ENCODE measurements at regions not wholly inside any gene's neighbourhood (a gene's known extent, or its start where the extent isn't known, plus 50 kb on each side); places are given as distances from the start of the nearest gene placed in this dataset.

DNA sequence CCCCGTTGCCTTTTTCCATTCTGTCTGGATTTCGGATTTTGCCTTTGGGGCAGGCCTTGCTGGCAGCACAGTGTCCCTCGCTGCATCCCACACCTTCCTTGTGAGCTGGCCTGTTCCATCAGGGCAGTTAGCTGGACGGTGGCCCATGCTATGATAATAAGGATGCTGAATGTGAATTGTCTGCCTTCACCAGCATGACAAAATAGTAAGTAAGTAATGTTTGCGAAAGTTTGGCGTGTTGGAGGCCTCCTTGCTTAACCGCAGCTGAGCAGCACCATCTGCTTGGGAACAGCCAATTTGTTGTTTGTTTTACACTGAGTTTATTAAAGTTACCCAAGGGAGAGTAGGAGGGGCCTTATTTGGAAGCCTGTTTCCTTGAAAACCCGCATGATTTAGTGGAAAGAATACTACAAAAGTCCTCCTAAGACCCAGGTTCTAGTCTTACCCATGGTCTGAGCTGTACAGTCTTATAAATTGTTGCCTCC is 469.7 kb upstream of the FANCL start:
- H3K27me3 ChIP-seq (ENCODE audit: insufficient read depth, poor library complexity, severe bottlenecking), result no peaks in the 10 kb centered on the region
- TF ChIP-seq POLR2AphosphoS5 (IDR thresholded peaks at IDR 0.05; ENCODE audit: low read depth) (no peak), SPI1 (IDR thresholded peaks at IDR 0.05; ENCODE audit: borderline replicate concordance, low read depth) (no peak), GABPA (IDR thresholded peaks at IDR 0.05; ENCODE audit: low read depth) (no peak)
- TF ChIP-seq, protein P1, sequence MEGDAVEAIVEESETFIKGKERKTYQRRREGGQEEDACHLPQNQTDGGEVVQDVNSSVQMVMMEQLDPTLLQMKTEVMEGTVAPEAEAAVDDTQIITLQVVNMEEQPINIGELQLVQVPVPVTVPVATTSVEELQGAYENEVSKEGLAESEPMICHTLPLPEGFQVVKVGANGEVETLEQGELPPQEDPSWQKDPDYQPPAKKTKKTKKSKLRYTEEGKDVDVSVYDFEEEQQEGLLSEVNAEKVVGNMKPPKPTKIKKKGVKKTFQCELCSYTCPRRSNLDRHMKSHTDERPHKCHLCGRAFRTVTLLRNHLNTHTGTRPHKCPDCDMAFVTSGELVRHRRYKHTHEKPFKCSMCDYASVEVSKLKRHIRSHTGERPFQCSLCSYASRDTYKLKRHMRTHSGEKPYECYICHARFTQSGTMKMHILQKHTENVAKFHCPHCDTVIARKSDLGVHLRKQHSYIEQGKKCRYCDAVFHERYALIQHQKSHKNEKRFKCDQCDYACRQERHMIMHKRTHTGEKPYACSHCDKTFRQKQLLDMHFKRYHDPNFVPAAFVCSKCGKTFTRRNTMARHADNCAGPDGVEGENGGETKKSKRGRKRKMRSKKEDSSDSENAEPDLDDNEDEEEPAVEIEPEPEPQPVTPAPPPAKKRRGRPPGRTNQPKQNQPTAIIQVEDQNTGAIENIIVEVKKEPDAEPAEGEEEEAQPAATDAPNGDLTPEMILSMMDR (IDR thresholded peaks at IDR 0.05; ENCODE audit: insufficient read depth, low read length), result no peak
- TF ChIP-seq, protein P2, sequence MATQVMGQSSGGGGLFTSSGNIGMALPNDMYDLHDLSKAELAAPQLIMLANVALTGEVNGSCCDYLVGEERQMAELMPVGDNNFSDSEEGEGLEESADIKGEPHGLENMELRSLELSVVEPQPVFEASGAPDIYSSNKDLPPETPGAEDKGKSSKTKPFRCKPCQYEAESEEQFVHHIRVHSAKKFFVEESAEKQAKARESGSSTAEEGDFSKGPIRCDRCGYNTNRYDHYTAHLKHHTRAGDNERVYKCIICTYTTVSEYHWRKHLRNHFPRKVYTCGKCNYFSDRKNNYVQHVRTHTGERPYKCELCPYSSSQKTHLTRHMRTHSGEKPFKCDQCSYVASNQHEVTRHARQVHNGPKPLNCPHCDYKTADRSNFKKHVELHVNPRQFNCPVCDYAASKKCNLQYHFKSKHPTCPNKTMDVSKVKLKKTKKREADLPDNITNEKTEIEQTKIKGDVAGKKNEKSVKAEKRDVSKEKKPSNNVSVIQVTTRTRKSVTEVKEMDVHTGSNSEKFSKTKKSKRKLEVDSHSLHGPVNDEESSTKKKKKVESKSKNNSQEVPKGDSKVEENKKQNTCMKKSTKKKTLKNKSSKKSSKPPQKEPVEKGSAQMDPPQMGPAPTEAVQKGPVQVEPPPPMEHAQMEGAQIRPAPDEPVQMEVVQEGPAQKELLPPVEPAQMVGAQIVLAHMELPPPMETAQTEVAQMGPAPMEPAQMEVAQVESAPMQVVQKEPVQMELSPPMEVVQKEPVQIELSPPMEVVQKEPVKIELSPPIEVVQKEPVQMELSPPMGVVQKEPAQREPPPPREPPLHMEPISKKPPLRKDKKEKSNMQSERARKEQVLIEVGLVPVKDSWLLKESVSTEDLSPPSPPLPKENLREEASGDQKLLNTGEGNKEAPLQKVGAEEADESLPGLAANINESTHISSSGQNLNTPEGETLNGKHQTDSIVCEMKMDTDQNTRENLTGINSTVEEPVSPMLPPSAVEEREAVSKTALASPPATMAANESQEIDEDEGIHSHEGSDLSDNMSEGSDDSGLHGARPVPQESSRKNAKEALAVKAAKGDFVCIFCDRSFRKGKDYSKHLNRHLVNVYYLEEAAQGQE (IDR thresholded peaks at IDR 0.05; ENCODE audit: insufficient replicate concordance, low read depth), result no peak
- DNase-seq (ENCODE audit: low read depth in 1 of 2, low spot score in 1 of 2), result peak; percentile 30 to 55
- peak overlapping the region; percentile 52 for H3K27ac ChIP-seq (replicated peaks)
- H3K4me3 ChIP-seq (replicated peaks; ENCODE audit: insufficient read depth, low read length), result no peak overlapping the region

DNA sequence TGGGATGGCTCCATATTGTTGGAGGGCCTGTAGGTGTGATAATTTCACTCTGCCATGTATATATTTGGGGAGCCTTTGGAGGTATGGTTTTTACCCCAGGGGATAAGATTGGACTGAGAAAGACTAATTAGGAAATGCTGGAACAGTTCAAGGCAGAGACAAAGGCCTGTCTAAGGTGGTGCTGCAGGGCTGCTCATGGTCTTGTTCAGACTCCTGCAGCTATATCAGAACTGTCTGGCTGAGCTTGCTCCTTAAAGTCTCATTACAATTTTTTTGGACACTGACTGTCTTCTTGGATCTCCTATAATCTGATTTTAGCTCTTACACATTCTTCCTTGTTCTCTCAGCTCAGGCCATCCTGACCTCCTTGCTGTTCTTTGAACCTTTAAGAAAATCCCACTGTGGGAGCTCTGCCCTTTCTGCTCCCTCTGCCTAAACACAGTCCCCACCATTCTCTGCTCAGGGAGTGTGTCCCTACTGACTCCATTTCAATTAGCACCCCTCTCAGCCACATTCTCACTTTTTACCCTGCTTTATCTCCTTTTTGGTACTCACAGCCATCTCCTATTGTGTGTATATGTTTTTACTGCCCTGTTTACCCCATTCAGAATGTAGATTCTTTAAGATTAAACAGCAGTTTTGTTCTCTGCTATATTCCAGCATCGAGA is 468.7 kb upstream of the FANCL start:
- Histone ChIP-seq H3K27me3 (ENCODE audit: insufficient read depth, poor library complexity, severe bottlenecking) (no peaks in the 10 kb centered on the region), H3K4me3 (replicated peaks; ENCODE audit: insufficient read depth, low read length) (no peak overlapping the region), H3K27ac (replicated peaks) (no peak overlapping the region)
- no peak for DNase-seq (ENCODE audit: low read depth in 1 of 2, low spot score in 1 of 2)
- no peak for TF ChIP-seq SPI1 (IDR thresholded peaks at IDR 0.05; ENCODE audit: borderline replicate concordance, low read depth)
- TF ChIP-seq, protein P2 (IDR thresholded peaks at IDR 0.05; ENCODE audit: insufficient replicate concordance, low read depth), result no peak
- no peak for TF ChIP-seq GABPA (IDR thresholded peaks at IDR 0.05; ENCODE audit: low read depth)
- no peak for TF ChIP-seq POLR2AphosphoS5 (IDR thresholded peaks at IDR 0.05; ENCODE audit: low read depth)
- TF ChIP-seq, protein P1 (IDR thresholded peaks at IDR 0.05; ENCODE audit: insufficient read depth, low read length), result no peak

DNA sequence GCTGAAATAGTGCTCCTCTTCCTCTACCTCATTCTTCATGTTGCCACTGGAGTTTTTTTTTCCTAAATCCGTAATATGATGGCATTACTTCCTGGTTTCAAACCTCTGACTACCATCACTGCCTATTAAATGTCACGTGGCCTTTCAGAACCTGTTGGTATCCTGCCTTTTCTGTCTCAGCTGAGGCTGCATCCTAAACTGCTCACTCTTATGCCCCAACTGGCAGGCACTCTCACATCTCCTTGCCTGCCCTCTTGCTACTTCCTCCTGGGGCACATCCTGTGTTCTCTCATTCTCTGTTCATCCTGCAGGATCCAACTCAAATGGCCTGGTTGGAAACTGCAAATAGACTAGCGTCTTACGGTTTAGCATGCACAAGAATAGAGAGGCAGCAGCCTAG is 468.1 kb upstream of the FANCL start:
- DNase-seq (ENCODE audit: low read depth in 1 of 2, low spot score in 1 of 2), result no peak
- TF ChIP-seq POLR2AphosphoS5 (IDR thresholded peaks at IDR 0.05; ENCODE audit: low read depth) (no peak), SPI1 (IDR thresholded peaks at IDR 0.05; ENCODE audit: borderline replicate concordance, low read depth) (no peak), GABPA (IDR thresholded peaks at IDR 0.05; ENCODE audit: low read depth) (no peak)
- TF ChIP-seq, protein P1 (IDR thresholded peaks at IDR 0.05; ENCODE audit: insufficient read depth, low read length), result no peak
- Histone ChIP-seq H3K27ac (replicated peaks) (no peak overlapping the region), H3K4me3 (replicated peaks; ENCODE audit: insufficient read depth, low read length) (no peak overlapping the region), H3K27me3 (ENCODE audit: insufficient read depth, poor library complexity, severe bottlenecking) (no peaks in the 10 kb centered on the region)

Measured in HL-60 (cell line).